Stomach (tissue), 4 donors: ENCODE measurements at regions not wholly inside any gene's neighbourhood (a gene's known extent, or its start where the extent isn't known, plus 50 kb on each side); places are given as distances from the start of the nearest gene placed in this dataset.

ENCODE experiments used
- POLR2A ChIP-seq, 4 donors: fragments of 450-650 bp; IDR thresholded peaks; one replicate each; pipeline ENCODE4 v1.6.1; 2016; ENCODE audit warnings: antibody characterized with exemption in 4 of 4, control low read depth in 2 of 4, mild to moderate bottlenecking in 1 of 4, moderate library complexity in 1 of 4
- POLR2AphosphoS5 ChIP-seq, 3 donors: sonication (generic); formaldehyde crosslinking; IDR thresholded peaks; one replicate each; pipeline ENCODE4 v1.6.1; 2016; ENCODE audit warnings: antibody characterized with exemption in 3 of 3
- TF ChIP-seq, protein P1 (sequence below), 7 experiments: fragments of 450-650 bp in 4 of 7; fragments of 200-600 bp in 3 of 7; sonication (generic) in 3 of 7; IDR thresholded peaks; one replicate each; pipeline ENCODE4 v1.5.1; 2016 to 2019; ENCODE audit warnings: antibody characterized with exemption in 7 of 7, control low read depth in 2 of 7, mild to moderate bottlenecking in 1 of 7

DNA sequence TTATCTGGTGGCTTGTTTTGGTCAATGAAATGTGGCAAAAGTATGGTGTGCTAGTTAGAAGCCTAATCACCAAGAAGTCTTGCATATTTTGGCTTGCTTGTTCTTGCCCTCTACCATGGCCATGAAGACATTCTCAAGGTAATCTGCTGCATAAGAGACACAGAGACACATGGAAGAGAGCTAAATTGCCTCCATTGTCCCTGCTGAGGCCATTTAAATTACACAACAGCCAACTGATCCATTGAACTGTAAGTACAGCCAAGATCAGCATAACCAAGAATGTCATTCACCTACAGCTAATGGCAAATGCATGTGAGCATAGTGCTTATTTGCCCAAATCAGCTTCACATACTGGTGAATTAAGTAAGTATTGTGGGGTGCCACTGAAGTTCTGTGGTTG, 603.8 kb downstream of the FRK start:
- TF ChIP-seq, protein P1, sequence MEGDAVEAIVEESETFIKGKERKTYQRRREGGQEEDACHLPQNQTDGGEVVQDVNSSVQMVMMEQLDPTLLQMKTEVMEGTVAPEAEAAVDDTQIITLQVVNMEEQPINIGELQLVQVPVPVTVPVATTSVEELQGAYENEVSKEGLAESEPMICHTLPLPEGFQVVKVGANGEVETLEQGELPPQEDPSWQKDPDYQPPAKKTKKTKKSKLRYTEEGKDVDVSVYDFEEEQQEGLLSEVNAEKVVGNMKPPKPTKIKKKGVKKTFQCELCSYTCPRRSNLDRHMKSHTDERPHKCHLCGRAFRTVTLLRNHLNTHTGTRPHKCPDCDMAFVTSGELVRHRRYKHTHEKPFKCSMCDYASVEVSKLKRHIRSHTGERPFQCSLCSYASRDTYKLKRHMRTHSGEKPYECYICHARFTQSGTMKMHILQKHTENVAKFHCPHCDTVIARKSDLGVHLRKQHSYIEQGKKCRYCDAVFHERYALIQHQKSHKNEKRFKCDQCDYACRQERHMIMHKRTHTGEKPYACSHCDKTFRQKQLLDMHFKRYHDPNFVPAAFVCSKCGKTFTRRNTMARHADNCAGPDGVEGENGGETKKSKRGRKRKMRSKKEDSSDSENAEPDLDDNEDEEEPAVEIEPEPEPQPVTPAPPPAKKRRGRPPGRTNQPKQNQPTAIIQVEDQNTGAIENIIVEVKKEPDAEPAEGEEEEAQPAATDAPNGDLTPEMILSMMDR (IDR thresholded peaks at IDR 0.05) = no peak
- TF ChIP-seq POLR2A (IDR thresholded peaks at IDR 0.05) = no peak
- no peak for TF ChIP-seq POLR2AphosphoS5 (IDR thresholded peaks at IDR 0.05)
